Mesothelial cell of epicardium (in vitro differentiated cells): ENCODE measurements at regions not wholly inside any gene's neighbourhood (a gene's known extent, or its start where the extent isn't known, plus 50 kb on each side); places are given as distances from the start of the nearest gene placed in this dataset.
A peak's percentile ranks its signal among the peaks of the same experiment; 100 is the strongest.

ENCODE experiments used
- DNase-seq, 2 experiments: peaks; one replicate each; pipeline ENCODE4 v3.0.0; 2021; ENCODE audit warnings: low spot score in 2 of 2; ENCODE audit not compliant: unreplicated experiment in 2 of 2
- H3K27ac Mint-ChIP-seq: 2 replicates; pipeline ENCODE4 v1.8.0; 2021; ENCODE audit warnings: mixed read lengths
- H3K27me3 Mint-ChIP-seq: 2 replicates; pipeline ENCODE4 v1.8.0; 2021; ENCODE audit warnings: low read depth, mixed read lengths
- H3K36me3 Mint-ChIP-seq: 2 replicates; pipeline ENCODE4 v1.8.0; 2021; ENCODE audit warnings: mixed read lengths
- H3K4me1 Mint-ChIP-seq: 2 replicates; pipeline ENCODE4 v1.8.0; 2021; ENCODE audit warnings: mixed read lengths
- H3K4me3 Mint-ChIP-seq: 2 replicates; pipeline ENCODE4 v1.8.0; 2021; ENCODE audit warnings: mild to moderate bottlenecking, moderate library complexity, mixed read lengths
- H3K9me3 Mint-ChIP-seq: 2 replicates; pipeline ENCODE4 v1.8.0; 2021; ENCODE audit warnings: mixed read lengths
- CTCF ChIP-seq: fragments of 200-600 bp; sonication (generic); IDR thresholded peaks from one replicate; pipeline ENCODE4 v1.5.0; 2021; ENCODE audit warnings: antibody characterized with exemption; ENCODE audit not compliant: unreplicated experiment

GRCh38 chr6:99780556-99780885 lies 173.9 kb downstream of the PRDM13 start:
- no peak for DNase-seq
- no peak for TF ChIP-seq CTCF
- H3K27ac Mint-ChIP-seq = no peak overlapping the region
- H3K9me3 Mint-ChIP-seq = no peaks in the 10 kb centered on the region
- H3K36me3 Mint-ChIP-seq = no peaks in the 10 kb centered on the region
- peaks cover 61% of the 10 kb centered on the region for H3K27me3 Mint-ChIP-seq
- no peaks in the 10 kb centered on the region for H3K4me1 Mint-ChIP-seq
- H3K4me3 Mint-ChIP-seq = no peak overlapping the region

GRCh38 chr6:99789767-99790166 lies 183.1 kb downstream of the PRDM13 start:
- Mint-ChIP-seq H3K4me3 (no peak overlapping the region), H3K9me3 (no peaks in the 10 kb centered on the region), H3K4me1 (no peaks in the 10 kb centered on the region), H3K36me3 (no peaks in the 10 kb centered on the region), H3K27ac (no peak overlapping the region), H3K27me3 (peaks cover 55% of the 10 kb centered on the region)
- no peak for TF ChIP-seq CTCF
- no peak for DNase-seq

- H3K27me3 Mint-ChIP-seq = peaks cover 57% of the 10 kb centered on the region
- H3K27ac Mint-ChIP-seq = no peak overlapping the region
- no peak for DNase-seq
- TF ChIP-seq CTCF = peak; percentile 64
- H3K4me1 Mint-ChIP-seq = no peaks in the 10 kb centered on the region
- no peak overlapping the region for H3K4me3 Mint-ChIP-seq
- H3K9me3 Mint-ChIP-seq = no peaks in the 10 kb centered on the region
- no peaks in the 10 kb centered on the region for H3K36me3 Mint-ChIP-seq
Measured at GRCh38 chr6:99790679-99791078, 184.0 kb downstream of the PRDM13 start.

GRCh38 chr6:99801805-99802204 lies 192.2 kb downstream of the MCHR2 start:
- TF ChIP-seq CTCF = no peak
- H3K4me1 Mint-ChIP-seq = no peaks in the 10 kb centered on the region
- no peaks in the 10 kb centered on the region for H3K36me3 Mint-ChIP-seq
- H3K4me3 Mint-ChIP-seq = no peak overlapping the region
- H3K9me3 Mint-ChIP-seq = no peaks in the 10 kb centered on the region
- no peak for DNase-seq
- H3K27me3 Mint-ChIP-seq = peaks cover 15% of the 10 kb centered on the region
- H3K27ac Mint-ChIP-seq = no peak overlapping the region

GRCh38 chr6:99802396-99803031 lies 191.5 kb downstream of the MCHR2 start:
- DNase-seq = no peak
- no peaks in the 10 kb centered on the region for H3K36me3 Mint-ChIP-seq
- no peaks in the 10 kb centered on the region for H3K9me3 Mint-ChIP-seq
- no peak overlapping the region for H3K4me3 Mint-ChIP-seq
- no peaks in the 10 kb centered on the region for H3K4me1 Mint-ChIP-seq
- TF ChIP-seq CTCF = no peak
- H3K27me3 Mint-ChIP-seq = peaks cover 19% of the 10 kb centered on the region
- H3K27ac Mint-ChIP-seq = no peak overlapping the region

GRCh38 chr6:99808992-99809391 lies 185.0 kb downstream of the MCHR2 start:
- Mint-ChIP-seq H3K27me3 (peaks cover 37% of the 10 kb centered on the region), H3K9me3 (peaks cover 4% of the 10 kb centered on the region), H3K4me1 (no peaks in the 10 kb centered on the region), H3K36me3 (no peaks in the 10 kb centered on the region), H3K27ac (no peak overlapping the region), H3K4me3 (no peak overlapping the region)
- no peak for DNase-seq
- no peak for TF ChIP-seq CTCF
